Natural killer cell treated with Interleukin-12 subunit alpha and Interleukin-12 subunit beta and Interleukin-15 and Interleukin-18, amount 100 ng/mL, for 72 hours (primary cell): ENCODE measurements at regions not wholly inside any gene's neighbourhood (a gene's known extent, or its start where the extent isn't known, plus 50 kb on each side); places are given as distances from the start of the nearest gene placed in this dataset.
A peak's percentile ranks its signal among the peaks of the same experiment; 100 is the strongest.

Experiments used
- ATAC-seq, 2 donors: fragments of 150-1000 bp; cut with Tn5 transposase in 1 of 2; sonication (Bioruptor Pico), chemical (Tn5 transposase) in 1 of 2; 2 replicates each; pipeline ENCODE4 v1.10.0; 2021
- DNase-seq: peaks from one replicate; pipeline ENCODE4 v3.0.0; 2022; ENCODE audit warnings: low spot score
- H3K27ac Mint-ChIP-seq, 2 donors: 1 replicate in 1 of 2; 2 replicates in 1 of 2; pipeline ENCODE4 v1.8.0; 2022; ENCODE audit warnings: mixed read lengths in 2 of 2, mild to moderate bottlenecking in 1 of 2, moderate library complexity in 1 of 2
- H3K27me3 Mint-ChIP-seq, 2 donors: 1 replicate in 1 of 2; 2 replicates in 1 of 2; pipeline ENCODE4 v1.8.0; 2022; ENCODE audit warnings: mixed read lengths in 2 of 2
- H3K36me3 Mint-ChIP-seq: one replicate; pipeline ENCODE4 v1.8.0; 2022; ENCODE audit warnings: mixed read lengths
- H3K4me1 Mint-ChIP-seq, 2 donors: 1 replicate in 1 of 2; 2 replicates in 1 of 2; pipeline ENCODE4 v1.8.0; 2022; ENCODE audit warnings: low read depth in 2 of 2, mixed read lengths in 2 of 2, mild to moderate bottlenecking in 1 of 2
- H3K4me3 Mint-ChIP-seq: one replicate; pipeline ENCODE4 v1.8.0; 2022; ENCODE audit warnings: mixed read lengths
- H3K9me3 Mint-ChIP-seq: 2 replicates; pipeline ENCODE4 v1.8.0; 2022; ENCODE audit warnings: mixed read lengths

- Mint-ChIP-seq H3K27ac (no peak overlapping the region), H3K27me3 (peaks cover 16 to 22% of the 10 kb centered on the region in 2 donors), H3K36me3 (no peaks in the 10 kb centered on the region), H3K9me3 (peaks cover 2% of the 10 kb centered on the region), H3K4me3 (no peak overlapping the region), H3K4me1 (no peaks in the 10 kb centered on the region)
- DNase-seq (no peak), ATAC-seq (no peak)
Measured at GRCh38 chr13:31081316-31081715, 80.4 kb downstream of the HSPH1 start.

DNA sequence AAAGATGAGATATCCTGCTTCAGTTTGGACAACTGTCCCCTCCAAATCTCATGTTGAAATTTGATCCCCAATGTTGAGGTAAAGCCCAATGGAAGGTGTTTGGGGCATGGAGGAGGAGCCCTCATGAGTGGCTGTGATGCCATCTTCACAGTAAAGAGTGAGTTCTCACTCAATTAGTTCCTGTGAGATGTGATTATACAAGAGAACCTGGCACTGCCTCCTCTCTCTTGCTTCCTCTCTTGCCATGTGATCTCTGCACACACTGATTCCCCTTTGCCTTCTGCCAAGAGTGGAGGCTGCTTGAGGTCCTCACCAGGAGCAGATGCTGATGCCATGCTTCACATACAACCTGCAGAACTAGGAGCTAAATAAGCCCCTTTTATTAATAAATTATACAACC lies 86.9 kb downstream of the HSPH1 start:
- H3K27me3 Mint-ChIP-seq, result peaks cover 14 to 16% of the 10 kb centered on the region in 2 donors
- H3K9me3 Mint-ChIP-seq, result peaks cover 2% of the 10 kb centered on the region
- H3K4me1 Mint-ChIP-seq, result peaks cover 0 to 6% of the 10 kb centered on the region in 2 donors
- DNase-seq, result no peak
- no peaks in the 10 kb centered on the region for H3K36me3 Mint-ChIP-seq
- ATAC-seq, result no peak
- no peak overlapping the region for H3K27ac Mint-ChIP-seq
- H3K4me3 Mint-ChIP-seq, result no peak overlapping the region

GRCh38 chr13:31073859-31074718 lies 87.6 kb downstream of the HSPH1 start:
- peaks cover 14 to 16% of the 10 kb centered on the region in 2 donors for H3K27me3 Mint-ChIP-seq
- no peak for DNase-seq
- no peak overlapping the region for H3K4me3 Mint-ChIP-seq
- H3K4me1 Mint-ChIP-seq, result peaks cover 0 to 6% of the 10 kb centered on the region in 2 donors
- no peaks in the 10 kb centered on the region for H3K36me3 Mint-ChIP-seq
- peaks cover 2% of the 10 kb centered on the region for H3K9me3 Mint-ChIP-seq
- peak; percentile 54 to 78 for ATAC-seq
- H3K27ac Mint-ChIP-seq, result no peak overlapping the region

- no peak for DNase-seq
- H3K4me3 Mint-ChIP-seq, result no peak overlapping the region
- peaks cover 0 to 13% of the 10 kb centered on the region in 2 donors for H3K4me1 Mint-ChIP-seq
- H3K36me3 Mint-ChIP-seq, result no peaks in the 10 kb centered on the region
- no peaks in the 10 kb centered on the region for H3K9me3 Mint-ChIP-seq
- H3K27me3 Mint-ChIP-seq, result peaks cover 13 to 16% of the 10 kb centered on the region in 2 donors
- H3K27ac Mint-ChIP-seq, result no peak overlapping the region
- ATAC-seq, result no peak
Measured at GRCh38 chr13:31072041-31072440, 89.7 kb downstream of the HSPH1 start.

- H3K9me3 Mint-ChIP-seq, result no peaks in the 10 kb centered on the region
- ATAC-seq, result no peak
- peaks cover 8 to 13% of the 10 kb centered on the region in 2 donors for H3K27me3 Mint-ChIP-seq
- no peak overlapping the region for H3K27ac Mint-ChIP-seq
- H3K36me3 Mint-ChIP-seq, result no peaks in the 10 kb centered on the region
- DNase-seq, result no peak
- no peak overlapping the region for H3K4me3 Mint-ChIP-seq
- H3K4me1 Mint-ChIP-seq, result peaks cover 0 to 13% of the 10 kb centered on the region in 2 donors
Measured at GRCh38 chr13:31069808-31070534, 91.7 kb downstream of the HSPH1 start.

DNA sequence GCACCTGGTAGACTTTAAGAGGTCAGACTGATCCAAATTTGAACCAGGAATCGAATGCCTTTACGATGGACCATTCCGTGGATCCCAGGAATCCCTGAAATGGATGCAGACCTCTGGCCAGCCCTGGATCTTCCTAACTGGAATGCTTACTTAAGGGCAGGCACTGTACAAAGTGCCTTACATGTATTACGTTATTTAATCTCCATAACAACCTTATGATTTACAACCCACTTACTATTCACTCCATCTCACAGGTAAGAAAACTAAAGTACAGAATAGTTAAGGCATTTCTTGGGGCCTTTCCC lies 93.6 kb downstream of the HSPH1 start:
- Mint-ChIP-seq H3K4me3 (no peak overlapping the region), H3K4me1 (peaks cover 0 to 21% of the 10 kb centered on the region in 2 donors), H3K36me3 (peaks cover 6% of the 10 kb centered on the region), H3K27ac (no peak overlapping the region), H3K27me3 (peaks cover 14 to 16% of the 10 kb centered on the region in 2 donors), H3K9me3 (peaks cover 3% of the 10 kb centered on the region)
- no peak for ATAC-seq
- DNase-seq, result no peak

DNA sequence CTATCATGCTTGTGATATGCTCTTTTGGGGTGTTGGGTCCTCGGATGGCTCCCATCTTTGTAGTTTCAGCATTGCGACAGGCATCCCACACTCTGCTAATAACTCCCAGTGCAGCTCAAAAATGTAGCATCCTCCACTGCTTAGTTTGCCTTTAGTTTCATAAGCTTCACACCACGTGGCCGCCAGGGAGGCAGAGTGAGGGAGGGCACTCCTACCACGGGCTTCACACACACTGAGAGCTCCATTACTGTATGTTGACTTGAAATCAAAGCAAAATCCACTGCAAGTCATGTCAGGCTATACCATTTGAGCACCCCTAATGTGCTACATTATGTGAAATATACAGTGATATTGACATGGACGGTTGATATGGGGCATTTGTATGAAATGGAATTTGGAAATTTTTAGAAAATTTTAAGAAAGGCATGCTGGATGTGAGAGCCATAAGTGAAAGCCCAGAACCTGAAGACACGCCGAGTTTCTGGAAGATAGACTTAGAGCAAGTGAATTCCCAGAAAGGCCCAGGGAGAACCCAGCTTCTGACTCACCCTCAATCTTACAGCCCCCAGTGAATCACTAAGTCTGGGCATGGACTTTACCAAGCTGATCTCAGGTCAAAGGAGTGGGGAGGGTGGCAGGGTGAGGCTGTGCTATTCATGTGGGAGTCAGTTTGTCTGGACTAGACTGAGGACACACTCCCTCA lies 94.1 kb downstream of the HSPH1 start:
- Mint-ChIP-seq H3K4me3 (peak overlapping the region; percentile 21), H3K36me3 (peaks cover 6% of the 10 kb centered on the region), H3K4me1 (peaks cover 0 to 21% of the 10 kb centered on the region in 2 donors), H3K27ac (peak overlapping the region in 1 of 2 donors; percentile 34), H3K9me3 (peaks cover 3% of the 10 kb centered on the region), H3K27me3 (peaks cover 14 to 16% of the 10 kb centered on the region in 2 donors)
- ATAC-seq, result peak; percentile 52 to 62
- no peak for DNase-seq

DNA sequence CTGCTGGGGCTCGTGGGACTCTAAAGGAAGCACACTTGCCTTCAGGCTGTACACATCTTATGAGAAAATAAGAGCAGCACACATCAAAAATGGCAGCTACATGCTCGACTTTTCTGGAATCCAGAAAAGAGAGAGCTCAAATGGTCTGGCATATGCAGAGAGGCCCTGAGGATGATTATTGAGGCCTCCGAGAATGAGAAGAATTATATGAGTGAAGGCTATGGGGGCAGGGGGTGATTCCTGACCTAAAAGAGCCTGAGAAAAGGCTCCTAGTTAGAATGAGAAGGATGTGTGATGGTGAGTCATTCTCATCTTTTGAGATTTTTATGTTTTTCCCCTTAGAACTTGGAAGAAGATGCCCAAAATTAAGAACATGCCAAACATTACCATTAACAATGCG lies 97.1 kb downstream of the HSPH1 start:
- H3K27ac Mint-ChIP-seq, result peak overlapping the region in 1 of 2 donors; percentile 73
- ATAC-seq, result no peak

DNA sequence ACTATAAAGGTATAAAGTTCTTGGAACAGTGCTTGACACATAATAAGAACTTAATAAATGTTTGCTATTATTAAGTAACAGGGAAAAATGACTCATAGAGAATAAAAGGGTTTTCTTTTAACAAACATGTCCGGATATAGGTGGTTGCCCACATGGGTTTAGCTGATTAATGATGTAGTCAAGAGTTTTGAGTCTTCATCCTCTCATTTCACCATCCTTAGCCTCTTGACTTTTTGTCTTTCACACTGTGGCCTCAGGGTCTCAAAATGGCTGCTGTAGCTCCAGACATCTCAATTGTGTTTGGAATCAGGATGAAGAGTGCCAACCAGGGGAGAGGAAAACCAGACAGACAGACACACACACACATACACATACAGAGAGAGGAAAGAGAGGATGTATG lies 97.9 kb downstream of the HSPH1 start:
- DNase-seq, result no peak
- peaks cover 3% of the 10 kb centered on the region for H3K9me3 Mint-ChIP-seq
- peaks cover 6% of the 10 kb centered on the region for H3K36me3 Mint-ChIP-seq
- peaks cover 17 to 25% of the 10 kb centered on the region in 2 donors for H3K27me3 Mint-ChIP-seq
- peak overlapping the region in 1 of 2 donors; percentile 73 for H3K27ac Mint-ChIP-seq
- H3K4me3 Mint-ChIP-seq, result peak overlapping the region; percentile 55
- peaks cover 0 to 21% of the 10 kb centered on the region in 2 donors for H3K4me1 Mint-ChIP-seq
- peak in 1 of 2 donors; percentile 45 for ATAC-seq

More for the DNA sequence above, 97.1 kb downstream of the HSPH1 start:
- Mint-ChIP-seq H3K4me3 (no peak overlapping the region), H3K27me3 (peaks cover 17 to 25% of the 10 kb centered on the region in 2 donors), H3K4me1 (peaks cover 0 to 21% of the 10 kb centered on the region in 2 donors), H3K9me3 (peaks cover 3% of the 10 kb centered on the region), H3K36me3 (peaks cover 6% of the 10 kb centered on the region)
- DNase-seq, result no peak

DNA sequence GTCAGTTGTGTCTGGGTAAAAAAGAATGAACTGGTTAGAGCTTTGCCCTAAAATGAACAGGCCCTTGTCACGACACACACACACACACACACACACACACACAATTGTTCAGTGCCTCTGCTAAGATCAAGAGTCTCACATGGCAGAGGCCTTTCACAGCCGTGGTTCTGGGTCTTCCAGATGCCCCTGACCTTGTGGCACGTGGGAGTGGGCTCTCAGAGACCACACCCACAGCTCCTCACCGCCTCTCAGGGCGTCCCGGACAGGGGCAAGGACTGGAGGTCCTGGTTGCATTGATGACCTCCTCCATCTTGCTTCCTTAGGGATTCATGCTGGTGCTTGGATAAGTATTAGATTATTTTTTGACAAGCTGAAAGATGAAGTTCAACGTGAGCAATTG lies 101.0 kb downstream of the HSPH1 start:
- no peak overlapping the region for H3K27ac Mint-ChIP-seq

DNA sequence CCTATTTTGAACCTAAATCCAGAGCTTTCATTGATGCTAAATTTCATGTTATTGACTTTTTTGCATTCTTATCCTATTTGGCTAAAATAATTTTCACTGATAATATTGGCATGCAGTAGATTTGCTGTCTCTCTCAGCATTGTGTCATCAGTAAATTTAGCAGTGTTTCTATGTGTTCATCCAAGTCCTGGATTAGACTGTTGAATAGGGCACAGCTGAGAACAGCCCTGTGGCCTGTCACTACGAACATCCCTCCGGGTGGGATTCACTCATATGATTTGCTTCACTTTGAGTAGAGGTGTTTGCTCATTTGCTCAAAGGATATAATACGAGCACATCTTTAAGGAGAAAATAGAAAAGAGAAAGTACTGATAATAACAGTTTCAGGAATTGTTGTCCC lies 101.5 kb downstream of the HSPH1 start:
- H3K4me3 Mint-ChIP-seq, result no peak overlapping the region
- peaks cover 6% of the 10 kb centered on the region for H3K36me3 Mint-ChIP-seq
- no peak overlapping the region for H3K27ac Mint-ChIP-seq
- no peak for DNase-seq
- peaks cover 10 to 17% of the 10 kb centered on the region in 2 donors for H3K27me3 Mint-ChIP-seq
- H3K9me3 Mint-ChIP-seq, result peaks cover 3% of the 10 kb centered on the region
- ATAC-seq, result no peak
- H3K4me1 Mint-ChIP-seq, result peaks cover 0 to 14% of the 10 kb centered on the region in 2 donors

More for the DNA sequence above, 101.0 kb downstream of the HSPH1 start:
- Mint-ChIP-seq H3K27me3 (peaks cover 13 to 18% of the 10 kb centered on the region in 2 donors), H3K4me3 (no peak overlapping the region), H3K4me1 (peaks cover 0 to 14% of the 10 kb centered on the region in 2 donors), H3K9me3 (peaks cover 3% of the 10 kb centered on the region), H3K36me3 (peaks cover 6% of the 10 kb centered on the region)
- ATAC-seq (no peak), DNase-seq (no peak)

DNA sequence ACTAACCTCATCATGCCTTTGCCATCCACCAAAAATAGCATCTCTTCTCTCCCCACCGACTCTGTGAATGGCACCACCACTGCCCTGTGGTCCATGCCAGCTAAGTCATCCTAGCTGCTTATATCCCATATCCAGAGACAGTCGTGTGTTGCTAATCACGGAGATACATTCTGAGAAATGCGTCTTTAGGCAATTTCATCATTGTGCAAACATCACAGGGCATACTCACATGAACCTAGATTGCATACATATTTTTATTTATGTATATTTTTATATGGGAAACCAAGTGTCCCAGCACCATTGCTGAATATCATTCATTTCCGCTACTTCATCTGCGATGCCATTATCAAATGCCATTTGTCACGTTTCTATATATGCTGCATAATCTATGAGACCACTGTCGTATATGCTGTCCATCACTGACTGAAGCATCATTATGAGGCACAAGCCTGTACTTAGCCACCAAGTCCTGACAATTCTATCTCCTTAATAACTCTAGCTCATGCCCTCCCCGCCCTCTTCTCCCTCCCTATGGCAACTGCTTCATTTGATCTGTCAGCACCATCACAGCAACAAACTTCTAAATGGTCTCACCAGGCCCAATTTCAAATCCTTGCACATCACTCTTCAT lies 104.2 kb downstream of the HSPH1 start:
- no peaks in the 10 kb centered on the region for H3K4me1 Mint-ChIP-seq
- no peak overlapping the region for H3K4me3 Mint-ChIP-seq
- no peaks in the 10 kb centered on the region for H3K36me3 Mint-ChIP-seq
- no peak for DNase-seq
- H3K27me3 Mint-ChIP-seq, result peaks cover 5 to 9% of the 10 kb centered on the region in 2 donors
- H3K9me3 Mint-ChIP-seq, result no peaks in the 10 kb centered on the region
- ATAC-seq, result no peak
- no peak overlapping the region for H3K27ac Mint-ChIP-seq

- Mint-ChIP-seq H3K36me3 (no peaks in the 10 kb centered on the region), H3K27me3 (peaks cover 6 to 8% of the 10 kb centered on the region in 2 donors), H3K4me1 (no peaks in the 10 kb centered on the region), H3K4me3 (no peak overlapping the region), H3K9me3 (no peaks in the 10 kb centered on the region), H3K27ac (no peak overlapping the region)
- ATAC-seq (no peak), DNase-seq (no peak)
Measured at GRCh38 chr13:31056644-31057271, 104.9 kb downstream of the HSPH1 start.
